GM12891 (cell line): ENCODE measurements at regions not wholly inside any gene's neighbourhood (a gene's known extent, or its start where the extent isn't known, plus 50 kb on each side); places are given as distances from the start of the nearest gene placed in this dataset.

Experiments used
- DNase-seq: peaks from one replicate; pipeline ENCODE4 v3.0.0; 2011; ENCODE audit warnings: low spot score; ENCODE audit not compliant: insufficient read length
- FAIRE-seq: peaks from 2 replicates; lab custom pipeline; 2011; peaks lifted over from hg19 to GRCh38; lab: Jason Lieb, UNC
- PAX5 ChIP-seq: IDR thresholded peaks from 2 replicates; pipeline ENCODE4 v1.6.1; 2011; ENCODE audit warnings: low read length, moderate library complexity, mild to moderate bottlenecking; ENCODE audit not compliant: insufficient read depth, severe bottlenecking
- POLR2A ChIP-seq: IDR thresholded peaks from 2 replicates; pipeline ENCODE4 v1.6.1; 2011; ENCODE audit warnings: low read depth, low read length, control low read depth
- POLR2AphosphoS5 ChIP-seq: IDR thresholded peaks from 2 replicates; pipeline ENCODE4 v1.6.1; 2011; ENCODE audit warnings: low read depth, low read length, control low read depth
- POU2F2 ChIP-seq: IDR thresholded peaks from 2 replicates; pipeline ENCODE4 v1.6.1; 2011; ENCODE audit warnings: low read depth, mild to moderate bottlenecking, control low read depth, low read length, moderate library complexity
- SPI1 ChIP-seq: IDR thresholded peaks from 2 replicates; pipeline ENCODE4 v1.6.1; 2011; ENCODE audit warnings: low read depth, low read length, control low read depth
- TAF1 ChIP-seq: IDR thresholded peaks from 2 replicates; pipeline ENCODE4 v1.6.1; 2011; ENCODE audit warnings: low read depth, low read length, control low read depth

- peak; percentile 85 for TF ChIP-seq SPI1
- TF ChIP-seq PAX5, result no peak
- TF ChIP-seq POLR2A, result no peak
- TF ChIP-seq POLR2AphosphoS5, result no peak
- no peak for TF ChIP-seq POU2F2
- no peak for TF ChIP-seq TAF1
- DNase-seq, result no peak
- FAIRE-seq, result no peak
Observed at GRCh38 chr1:82395440-82395839, 594.7 kb downstream of the ADGRL2 start.

GRCh38 chr1:82392946-82393345, 592.2 kb downstream of the ADGRL2 start:
- TF ChIP-seq TAF1 (no peak), POLR2AphosphoS5 (no peak), PAX5 (no peak), SPI1 (no peak), POLR2A (no peak)
- DNase-seq (no peak), FAIRE-seq (no peak)

DNA sequence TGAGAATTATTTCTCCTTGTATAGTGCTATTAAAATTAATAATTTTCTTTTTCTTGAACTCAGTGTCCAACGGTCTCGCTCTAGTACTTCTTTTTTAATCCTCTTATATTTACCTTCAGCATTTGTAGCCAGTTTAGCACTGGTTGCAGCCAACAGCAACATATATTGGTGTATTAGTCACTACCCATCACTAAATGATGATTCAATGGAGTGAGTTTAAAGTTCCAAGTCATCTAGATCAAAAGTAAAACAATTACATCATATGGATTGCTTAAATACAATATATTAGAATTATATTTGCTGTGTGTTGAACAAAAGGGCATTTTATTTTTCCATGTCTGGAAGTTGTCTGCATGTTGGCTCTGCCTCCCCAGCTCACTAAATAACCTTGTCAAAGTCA, 591.8 kb downstream of the ADGRL2 start:
- TF ChIP-seq PAX5, result no peak
- FAIRE-seq (no peak), DNase-seq (no peak)

- FAIRE-seq, result no peak
- DNase-seq, result no peak
- TF ChIP-seq POLR2A (no peak), SPI1 (no peak), POU2F2 (no peak)
Observed at GRCh38 chr1:82391712-82392111, 591.0 kb downstream of the ADGRL2 start.

DNA sequence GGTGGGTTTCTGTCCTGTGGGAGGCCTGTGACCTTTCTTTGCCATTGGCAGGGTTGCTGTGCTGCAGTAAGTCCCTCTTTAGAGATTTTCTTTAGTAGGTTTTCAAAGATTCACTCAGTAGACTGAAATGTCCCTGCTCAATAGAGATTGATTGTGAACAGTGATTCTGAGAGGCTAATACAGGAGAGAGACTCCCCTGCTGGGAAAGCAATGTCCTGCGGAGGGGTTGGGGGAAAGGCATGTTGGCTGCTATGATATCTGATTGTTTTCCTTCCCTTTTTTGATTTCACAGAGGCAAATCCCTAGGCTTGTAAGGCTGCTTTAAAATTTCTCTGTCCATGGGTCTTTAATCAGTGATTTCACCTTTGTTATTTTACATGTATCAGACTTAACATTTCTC, 589.9 kb downstream of the ADGRL2 start:
- TF ChIP-seq POU2F2 (no peak), POLR2AphosphoS5 (no peak), SPI1 (no peak)
- FAIRE-seq, result no peak

DNA sequence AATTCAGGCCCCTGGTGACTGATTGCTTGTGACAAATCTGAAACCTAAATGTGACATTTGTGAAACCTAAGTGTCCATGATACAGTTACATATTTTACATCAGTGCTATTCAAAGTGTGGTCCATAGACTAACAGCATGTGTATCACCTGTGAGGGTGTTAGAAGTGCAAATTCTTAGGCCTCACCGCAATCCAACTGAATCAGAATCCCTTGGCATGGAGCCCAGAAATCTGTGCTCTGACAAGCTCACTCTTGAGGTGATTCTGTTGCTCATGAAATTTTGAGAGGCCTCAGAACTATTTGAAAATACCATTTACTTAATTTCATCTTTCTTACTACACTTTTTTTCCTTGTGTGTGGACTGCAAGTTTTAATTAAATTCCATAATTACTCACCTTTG, 587.9 kb downstream of the ADGRL2 start:
- FAIRE-seq (no peak), DNase-seq (no peak)
- TF ChIP-seq POLR2A (no peak), POLR2AphosphoS5 (no peak), POU2F2 (no peak), SPI1 (no peak), PAX5 (no peak), TAF1 (no peak)

More for the DNA sequence above, 589.9 kb downstream of the ADGRL2 start:
- DNase-seq, result no peak

- no peak for TF ChIP-seq TAF1
- TF ChIP-seq SPI1, result no peak
- no peak for TF ChIP-seq POLR2A
- no peak for TF ChIP-seq PAX5
- no peak for TF ChIP-seq POLR2AphosphoS5
- no peak for TF ChIP-seq POU2F2
- FAIRE-seq (no peak), DNase-seq (no peak)
Observed at GRCh38 chr1:82387012-82387366, 586.3 kb downstream of the ADGRL2 start.

DNA sequence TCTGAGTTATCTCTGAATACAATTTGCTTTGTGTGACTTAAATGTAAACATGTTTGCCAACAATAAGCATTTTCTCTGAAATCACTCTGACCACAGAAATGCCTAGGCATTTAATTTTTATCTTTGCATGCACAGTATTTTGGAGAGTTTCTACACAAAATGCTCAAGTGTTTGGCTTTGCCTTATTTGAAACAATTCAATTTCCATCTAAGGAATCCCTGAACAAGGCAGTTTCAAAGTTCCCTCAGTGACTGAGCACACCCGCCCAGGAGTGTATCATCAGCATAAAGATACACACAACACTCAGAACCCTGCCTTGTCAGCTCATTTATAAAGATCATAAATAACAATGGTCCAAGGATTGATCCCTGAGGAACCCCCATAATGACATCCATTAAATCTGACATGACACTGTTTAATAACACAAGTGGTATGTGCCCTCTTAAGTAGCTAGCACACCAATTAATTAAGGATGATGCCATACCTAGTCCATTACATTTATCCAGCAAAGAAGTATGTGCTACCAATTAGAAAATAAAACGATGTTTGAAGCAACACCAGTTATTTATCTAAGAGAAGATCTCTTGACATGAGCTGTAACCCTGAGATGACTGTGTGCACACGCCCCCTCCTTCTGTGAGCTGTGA, 585.8 kb downstream of the ADGRL2 start:
- DNase-seq (no peak), FAIRE-seq (no peak)
- TF ChIP-seq POLR2AphosphoS5 (no peak), POLR2A (no peak), POU2F2 (no peak), SPI1 (no peak), PAX5 (no peak), TAF1 (no peak)

DNA sequence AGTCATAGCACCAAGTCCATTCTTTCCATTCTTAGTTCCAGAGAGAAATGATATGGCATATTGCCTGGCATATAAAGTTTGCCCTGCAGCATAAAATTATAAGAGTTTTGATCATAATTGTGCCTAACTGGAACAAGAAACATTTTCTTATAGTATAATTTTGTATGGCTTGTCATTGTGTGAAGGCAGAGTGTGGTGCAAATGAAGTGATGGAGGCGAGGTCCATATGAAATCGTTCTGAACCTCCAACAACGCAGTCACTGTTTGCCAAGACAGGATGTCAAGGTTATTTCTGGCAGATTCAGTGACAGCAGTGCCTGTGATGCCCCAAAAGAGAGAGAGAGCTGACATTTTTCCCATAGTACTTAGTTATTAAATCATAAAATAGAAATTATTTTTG, 584.0 kb downstream of the ADGRL2 start:
- no peak for FAIRE-seq
- no peak for DNase-seq

GRCh38 chr1:82377201-82377884, 576.6 kb downstream of the ADGRL2 start:
- no peak for DNase-seq
- no peak for TF ChIP-seq POLR2A
- no peak for TF ChIP-seq TAF1
- no peak for TF ChIP-seq PAX5
- no peak for TF ChIP-seq SPI1
- no peak for TF ChIP-seq POLR2AphosphoS5
- no peak for TF ChIP-seq POU2F2

More for the DNA sequence above, 584.0 kb downstream of the ADGRL2 start:
- TF ChIP-seq SPI1 (no peak), POU2F2 (no peak)

More at GRCh38 chr1:82377201-82377884, 576.6 kb downstream of the ADGRL2 start:
- no peak for FAIRE-seq
